HepG2 (cell line): ENCODE measurements at regions not wholly inside any gene's neighbourhood (a gene's known extent, or its start where the extent isn't known, plus 50 kb on each side); places are given as distances from the start of the nearest gene placed in this dataset.

Experiments
- ATAC-seq: fragments of 200-7000 bp; cut with Tn5 transposase; 3 replicates; pipeline ENCODE4 v1.9.1; 2020; ENCODE audit warnings: mild to moderate bottlenecking, moderate library complexity
- BruUV-seq: library from RNA; stranded (reverse); fragments of 400-500 nt; replicated peaks from 2 replicates; lab custom pipeline; 2021; lab: Mats Ljungman, UMichigan
- CTCF ChIA-PET: fragments of 300-600 bp; formaldehyde crosslinking; extraction: SDS; loops from one replicate; lab custom pipeline; 2021; ENCODE audit warnings: low total read pairs, inconsistent platforms, low intra/inter-chr PET ratio; lab: Yijun Ruan, JAX
- POLR2A ChIA-PET: fragments of 350-600 bp; sonication (Branson Sonifier 250); formaldehyde crosslinking; loops from one replicate; lab custom pipeline; 2020; ENCODE audit warnings: antibody characterized with exemption, inconsistent platforms; lab: Yijun Ruan, JAX
- DNase-seq: peaks from one replicate; pipeline ENCODE4 v3.0.0-alpha.2; 2015; ENCODE audit warnings: low spot score
- FAIRE-seq: peaks from 3 replicates; lab custom pipeline; 2011; peaks lifted over from hg19 to GRCh38; lab: Jason Lieb, UNC
- H2AFZ ChIP-seq: one replicate; pipeline ENCODE4 v1.6.1; 2011; ENCODE audit warnings: low read length, inconsistent platforms
- H3K27ac ChIP-seq: fragments of 300-600 bp; 3 replicates; pipeline ENCODE4 v1.8.0; 2011; ENCODE audit warnings: mixed run types, mild to moderate bottlenecking, mixed read lengths, low read length, inconsistent platforms; ENCODE audit not compliant: insufficient read depth; ENCODE audit errors: extremely low read length
- H3K27me3 ChIP-seq, 2 experiments: fragments of 200-600 bp in 1 of 2; 2 replicates in 1 of 2; 3 replicates in 1 of 2; pipeline versions ENCODE4 v1.6.0 to v1.8.0; 2011; ENCODE audit warnings: low read length in 2 of 2, mild to moderate bottlenecking in 2 of 2, moderate library complexity in 2 of 2, inconsistent platforms in 1 of 2; ENCODE audit not compliant: insufficient read depth in 2 of 2, control insufficient read depth in 1 of 2
- H3K36me3 ChIP-seq, 2 experiments: fragments of 200-600 bp in 1 of 2; replicated peaks in 1 of 2; 2 replicates in 1 of 2; 3 replicates in 1 of 2; pipeline versions ENCODE4 v1.5.1 to v1.8.0; 2011; ENCODE audit warnings: low read length in 2 of 2, inconsistent platforms in 1 of 2; ENCODE audit not compliant: insufficient read depth in 2 of 2, control insufficient read depth in 1 of 2
- H3K4me1 ChIP-seq: 2 replicates; pipeline ENCODE4 v1.5.1; 2012; ENCODE audit warnings: low read length, inconsistent platforms; ENCODE audit not compliant: insufficient read depth
- H3K4me2 ChIP-seq: 2 replicates; pipeline ENCODE4 v1.6.0; 2011; ENCODE audit warnings: low read depth, low read length, inconsistent platforms
- H3K4me3 ChIP-seq, 3 experiments: fragments of 200-600 bp in 1 of 3; sonication (generic), shearing (Covaris generic) in 1 of 3; replicated peaks in 1 of 3; 2 replicates each; pipeline ENCODE4 v1.5.1; 2011 to 2016; ENCODE audit warnings: low read length in 3 of 3, inconsistent platforms in 2 of 3, low read depth in 2 of 3, mild to moderate bottlenecking in 2 of 3, control low read depth in 1 of 3, mixed read lengths in 1 of 3; ENCODE audit not compliant: insufficient read depth in 1 of 3
- H3K79me2 ChIP-seq: one replicate; pipeline ENCODE4 v1.6.1; 2011; ENCODE audit warnings: low read length, inconsistent platforms; ENCODE audit not compliant: insufficient read depth
- H3K9ac ChIP-seq: 2 replicates; pipeline ENCODE4 v1.6.0; 2011; ENCODE audit warnings: mild to moderate bottlenecking, low read depth, low read length, inconsistent platforms; ENCODE audit not compliant: insufficient read depth
- H3K9me3 ChIP-seq: 2 replicates; pipeline ENCODE4 v1.5.1; 2012; ENCODE audit warnings: mild to moderate bottlenecking, low read length
- H4K20me1 ChIP-seq: 2 replicates; pipeline ENCODE4 v1.6.0; 2011; ENCODE audit warnings: inconsistent platforms, mild to moderate bottlenecking, low read length, moderate library complexity; ENCODE audit not compliant: insufficient read depth
- FOXK2 ChIP-seq: fragments of 450-650 bp; IDR thresholded peaks from 2 replicates; pipeline ENCODE4 v1.6.1; 2016
- NFE2 ChIP-seq: sonication (generic); formaldehyde crosslinking; IDR thresholded peaks from 2 replicates; pipeline ENCODE4 v1.4.0; 2020; ENCODE audit warnings: missing genetic modification reagents
- NFYC ChIP-seq: IDR thresholded peaks from 2 replicates; pipeline ENCODE4 v1.6.1; 2016; ENCODE audit warnings: missing genetic modification reagents, missing compliant biosample characterization
- REL ChIP-seq: sonication (generic); formaldehyde crosslinking; conservative IDR thresholded peaks from 2 replicates; pipeline ENCODE4 v1.8.0; 2022; ENCODE audit warnings: mild to moderate bottlenecking, missing genetic modification reagents, moderate library complexity
- SMARCC2 ChIP-seq: fragments of 450-650 bp; IDR thresholded peaks from 2 replicates; pipeline ENCODE4 v1.6.1; 2017; ENCODE audit warnings: antibody characterized with exemption, mild to moderate bottlenecking
- SRF ChIP-seq: IDR thresholded peaks from 2 replicates; pipeline ENCODE4 v1.6.1; 2011; ENCODE audit warnings: mild to moderate bottlenecking, low read depth, low read length, moderate library complexity
- TARDBP ChIP-seq: sonication (generic); formaldehyde crosslinking; IDR thresholded peaks from 2 replicates; pipeline ENCODE4 v1.8.0; 2022; ENCODE audit warnings: mild to moderate bottlenecking, missing genetic modification reagents
- ZSCAN29 ChIP-seq: sonication (generic); formaldehyde crosslinking; conservative IDR thresholded peaks from 2 replicates; pipeline ENCODE4 v1.4.0; 2020; ENCODE audit warnings: mild to moderate bottlenecking, missing genetic modification reagents
- WGBS: methylation state at CpG from one replicate; pipeline ENCODE4 v1.1.6; 2017; ENCODE audit warnings: low lambda C conversion rate; 5-methylcytosine and 5-hydroxymethylcytosine counted together
- in situ Hi-C: cut with HindIII; loops from 2 replicates; pipeline ENCODE4 v1.10.0; 2017; ENCODE audit warnings: low pct_unique_long_range_greater_than_20kb; ENCODE audit not compliant: extremely low pct_ligation_motif_present
- intact Hi-C: fragments of 100-400 bp; cut with micrococcal nuclease; formaldehyde crosslinking; loops from one replicate; pipeline ENCODE4 v1.10.0; 2022; ENCODE audit not compliant: unreplicated experiment

DNA sequence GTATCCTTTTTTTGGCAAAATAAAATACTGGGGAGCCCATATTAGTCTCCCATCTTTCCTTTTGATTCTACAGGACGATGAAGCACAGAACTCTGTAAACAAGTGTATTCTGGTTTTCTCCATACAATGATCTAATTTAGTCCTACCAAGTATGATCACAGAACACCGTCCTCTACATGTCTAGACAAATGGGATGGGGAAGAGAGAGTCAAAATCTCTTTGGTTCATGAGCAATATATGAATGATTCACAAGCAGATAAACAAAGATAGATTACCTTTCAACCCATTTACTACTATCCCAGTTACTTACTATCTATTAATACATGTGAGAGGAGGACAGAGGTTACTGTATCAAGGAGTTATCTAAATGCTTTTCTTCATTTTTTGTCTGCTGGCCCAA, 352.4 kb upstream of the ACVR2A start:
- DNase-seq: no peak

DNA sequence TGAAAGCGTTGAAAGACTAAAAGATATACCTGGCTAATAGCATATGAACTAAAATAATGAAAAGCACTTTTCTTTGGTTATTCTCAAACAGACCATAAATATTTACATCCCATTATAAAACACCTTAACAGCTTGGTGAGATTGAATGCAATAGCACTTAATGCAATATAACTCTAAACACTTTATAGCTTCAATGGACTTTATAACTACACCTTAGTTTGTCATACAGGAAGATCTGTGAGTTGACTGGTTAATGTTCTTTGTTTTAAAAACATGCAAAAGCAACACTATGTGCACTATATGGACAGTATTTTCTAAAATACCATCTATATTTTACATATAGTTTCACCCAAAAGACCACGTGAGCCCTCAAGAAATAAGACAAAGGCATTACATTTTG, 353.3 kb upstream of the ACVR2A start:
- no peak overlapping the region for H3K9ac ChIP-seq
- intact Hi-C loops: no loop called here
- H3K79me2 ChIP-seq: no peaks in the 10 kb centered on the region
- H3K27ac ChIP-seq: no peak overlapping the region
- no peak overlapping the region for H3K4me2 ChIP-seq
- no peaks in the 10 kb centered on the region for H3K36me3 ChIP-seq
- no peak overlapping the region for H3K4me3 ChIP-seq
- BruUV-seq: no TSS peak
- DNase-seq: no peak
- H4K20me1 ChIP-seq: no peaks in the 10 kb centered on the region
- no peak for FAIRE-seq
- no peaks in the 10 kb centered on the region for H3K27me3 ChIP-seq
- TF ChIP-seq ZSCAN29 (no peak), REL (CRISPR knock-in tag) (no peak), SMARCC2 (no peak), TARDBP (CRISPR knock-in tag) (no peak), SRF (no peak), NFE2 (no peak)
- H3K4me1 ChIP-seq: no peaks in the 10 kb centered on the region
- ChIA-PET CTCF (no interaction called here), POLR2A (no interaction called here)
- in situ Hi-C loops: no loop called here
- ATAC-seq: no peak
- WGBS: 1% methylated on average over 2 of the region's 2 CpGs
- H2AFZ ChIP-seq: no peak overlapping the region
- H3K9me3 ChIP-seq: no peaks in the 10 kb centered on the region

More for the DNA sequence above, 352.4 kb upstream of the ACVR2A start:
- intact Hi-C loops: no loop called here
- FAIRE-seq (no peak), ATAC-seq (no peak)
- no TSS peak for BruUV-seq
- Histone ChIP-seq H3K79me2 (no peaks in the 10 kb centered on the region), H4K20me1 (no peaks in the 10 kb centered on the region), H2AFZ (no peak overlapping the region), H3K27me3 (no peaks in the 10 kb centered on the region), H3K9ac (no peak overlapping the region), H3K9me3 (no peaks in the 10 kb centered on the region), H3K27ac (no peak overlapping the region), H3K4me3 (no peak overlapping the region), H3K4me2 (no peak overlapping the region), H3K4me1 (no peaks in the 10 kb centered on the region), H3K36me3 (no peaks in the 10 kb centered on the region)
- CTCF ChIA-PET: no interaction called here
- 1% methylated on average over 2 of the region's 2 CpGs for WGBS
- no peak for TF ChIP-seq NFYC (CRISPR knock-in tag)
- TF ChIP-seq FOXK2: no peak
- POLR2A ChIA-PET: no interaction called here
- in situ Hi-C loops: no loop called here
